ENCODE measurements at regions not wholly inside any gene's neighbourhood (a gene's known extent, or its start where the extent isn't known, plus 50 kb on each side); places are given as distances from the start of the nearest gene placed in this dataset.

GRCh38 chr3:127038923-127039581 lies 56.1 kb downstream of the PLXNA1 start:
- peak in 2 of 4 donors; percentile 19 to 61 for DNase-seq
- no peak overlapping the region for H3K4me3 ChIP-seq
- peaks cover 11 to 12% of the 10 kb centered on the region in 2 donors for H3K4me1 ChIP-seq
- TF ChIP-seq, protein P1, sequence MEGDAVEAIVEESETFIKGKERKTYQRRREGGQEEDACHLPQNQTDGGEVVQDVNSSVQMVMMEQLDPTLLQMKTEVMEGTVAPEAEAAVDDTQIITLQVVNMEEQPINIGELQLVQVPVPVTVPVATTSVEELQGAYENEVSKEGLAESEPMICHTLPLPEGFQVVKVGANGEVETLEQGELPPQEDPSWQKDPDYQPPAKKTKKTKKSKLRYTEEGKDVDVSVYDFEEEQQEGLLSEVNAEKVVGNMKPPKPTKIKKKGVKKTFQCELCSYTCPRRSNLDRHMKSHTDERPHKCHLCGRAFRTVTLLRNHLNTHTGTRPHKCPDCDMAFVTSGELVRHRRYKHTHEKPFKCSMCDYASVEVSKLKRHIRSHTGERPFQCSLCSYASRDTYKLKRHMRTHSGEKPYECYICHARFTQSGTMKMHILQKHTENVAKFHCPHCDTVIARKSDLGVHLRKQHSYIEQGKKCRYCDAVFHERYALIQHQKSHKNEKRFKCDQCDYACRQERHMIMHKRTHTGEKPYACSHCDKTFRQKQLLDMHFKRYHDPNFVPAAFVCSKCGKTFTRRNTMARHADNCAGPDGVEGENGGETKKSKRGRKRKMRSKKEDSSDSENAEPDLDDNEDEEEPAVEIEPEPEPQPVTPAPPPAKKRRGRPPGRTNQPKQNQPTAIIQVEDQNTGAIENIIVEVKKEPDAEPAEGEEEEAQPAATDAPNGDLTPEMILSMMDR (IDR thresholded peaks at IDR 0.05): no peak
- no peak for ATAC-seq
- no peaks in the 10 kb centered on the region for H3K27me3 ChIP-seq
- H3K9me3 ChIP-seq: no peaks in the 10 kb centered on the region
- intact Hi-C loops (cut with DNase I): no loop called here
- no peak overlapping the region for H3K27ac ChIP-seq
- H3K36me3 ChIP-seq: peaks cover 0 to 8% of the 10 kb centered on the region in 2 donors

DNA sequence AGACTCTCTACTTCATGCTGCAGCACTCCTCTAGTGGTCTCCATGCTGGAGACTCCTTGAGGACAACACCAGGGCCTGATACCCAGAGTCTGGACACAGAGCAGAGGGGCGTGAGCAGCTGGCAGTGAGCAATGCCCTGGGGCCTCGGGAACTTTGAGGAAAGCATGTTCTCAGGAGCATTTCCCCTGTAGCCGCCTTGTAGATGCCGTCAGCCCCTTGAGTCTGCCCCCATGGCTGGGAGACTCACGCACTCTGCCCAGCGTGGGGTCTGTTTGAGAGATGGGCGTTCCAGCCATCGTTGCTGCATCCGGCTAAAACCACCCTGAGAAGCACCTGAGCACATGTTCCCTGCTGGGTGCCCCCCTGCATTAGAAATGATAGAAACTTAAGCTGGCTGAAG lies 56.8 kb downstream of the PLXNA1 start:
- Histone ChIP-seq H3K27ac (no peak overlapping the region), H3K4me3 (no peak overlapping the region), H3K4me1 (peaks cover 11 to 14% of the 10 kb centered on the region in 2 donors), H3K36me3 (peaks cover 0 to under 1% of the 10 kb centered on the region in 2 donors), H3K9me3 (no peaks in the 10 kb centered on the region), H3K27me3 (no peaks in the 10 kb centered on the region)
- TF ChIP-seq, protein P1 (IDR thresholded peaks at IDR 0.05): no peak
- intact Hi-C loops (cut with DNase I): no loop called here
- ATAC-seq (no peak), DNase-seq (peak in 2 of 4 donors; percentile 24 to 65)

DNA sequence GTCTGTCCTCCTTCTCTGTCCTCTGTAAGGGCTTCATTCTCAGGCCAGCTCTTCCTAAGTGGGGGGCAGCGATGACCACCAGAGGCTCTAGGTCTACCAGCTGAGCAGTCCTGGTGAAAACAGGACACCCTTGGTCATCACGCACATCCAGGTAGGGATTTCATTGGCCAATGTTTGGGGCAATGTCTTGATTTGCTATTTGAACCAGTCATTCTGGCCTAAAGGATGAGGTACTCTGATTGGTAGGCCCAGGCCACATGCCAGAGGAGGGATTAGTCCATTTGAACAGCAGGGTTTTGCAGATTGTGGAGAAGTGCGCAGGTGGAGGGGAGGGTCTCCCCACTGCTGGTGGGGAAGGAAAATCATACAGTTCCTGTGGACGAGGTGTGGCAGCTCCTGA lies 57.3 kb downstream of the PLXNA1 start:
- Histone ChIP-seq H3K9me3 (no peaks in the 10 kb centered on the region), H3K4me3 (no peak overlapping the region), H3K4me1 (peaks cover 9 to 12% of the 10 kb centered on the region in 2 donors), H3K36me3 (no peaks in the 10 kb centered on the region), H3K27ac (no peak overlapping the region), H3K27me3 (no peaks in the 10 kb centered on the region)
- intact Hi-C loops (cut with DNase I): no loop called here
- peak in 1 of 4 donors; percentile 13 for DNase-seq
- ATAC-seq: no peak
- TF ChIP-seq, protein P1 (IDR thresholded peaks at IDR 0.05): no peak

DNA sequence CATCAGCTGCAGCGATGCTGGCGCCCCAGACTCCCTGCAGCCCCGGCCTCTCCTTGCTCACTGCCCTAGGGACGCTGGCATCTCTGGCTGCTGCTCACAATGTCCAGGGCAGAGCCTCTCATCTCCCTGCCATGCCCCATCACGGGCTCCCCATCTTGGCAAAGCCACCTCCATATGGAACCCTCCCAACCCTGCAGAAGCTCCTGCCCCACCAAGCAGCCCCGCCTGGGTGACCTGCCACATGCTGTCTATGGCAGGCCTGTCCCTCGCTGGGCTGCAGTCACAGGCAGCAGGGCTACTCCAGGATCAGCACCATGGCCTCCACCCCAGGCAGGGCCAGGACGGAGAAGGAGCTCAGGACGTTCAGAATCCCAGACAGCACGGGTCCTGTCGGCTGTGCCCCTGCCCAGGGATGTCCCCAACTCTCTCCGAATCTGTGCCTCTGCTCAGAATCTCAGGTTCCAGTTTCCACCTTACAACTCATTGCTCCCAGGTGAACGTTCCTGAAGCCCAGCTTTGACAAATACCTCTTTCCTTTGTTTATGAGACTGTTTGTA lies 58.4 kb downstream of the PLXNA1 start:
- H3K27ac ChIP-seq: no peak overlapping the region
- TF ChIP-seq, protein P1 (IDR thresholded peaks at IDR 0.05): no peak
- H3K9me3 ChIP-seq: no peaks in the 10 kb centered on the region
- no peak for ATAC-seq
- no peak overlapping the region for H3K4me3 ChIP-seq
- H3K36me3 ChIP-seq: no peaks in the 10 kb centered on the region
- DNase-seq: peak in 2 of 4 donors; percentile 26 to 77
- intact Hi-C loops (cut with DNase I): no loop called here
- H3K27me3 ChIP-seq: no peaks in the 10 kb centered on the region
- peaks cover 0 to 9% of the 10 kb centered on the region in 2 donors for H3K4me1 ChIP-seq

DNA sequence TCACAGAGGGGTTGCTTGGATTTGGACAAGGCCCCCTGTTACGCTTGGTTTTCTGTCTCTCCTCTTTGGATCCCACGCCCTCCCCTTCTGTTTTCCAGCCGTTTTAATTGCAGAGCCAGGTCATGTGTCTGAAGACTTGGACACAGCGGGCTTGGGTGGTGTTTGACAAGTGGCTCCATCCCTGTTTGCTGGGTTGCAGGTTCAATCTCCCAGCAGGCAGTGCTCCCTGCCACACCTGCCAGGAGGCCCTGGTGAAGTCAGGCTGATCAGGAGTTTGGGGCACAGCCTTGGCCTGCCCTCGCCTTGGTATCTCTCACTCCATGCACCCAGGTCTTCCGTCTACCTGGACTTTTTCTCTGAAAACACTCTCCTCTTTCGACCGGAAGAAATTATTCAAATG lies 59.0 kb downstream of the PLXNA1 start:
- intact Hi-C loops (cut with DNase I): no loop called here
- TF ChIP-seq, protein P1 (IDR thresholded peaks at IDR 0.05): no peak
- ATAC-seq (no peak), DNase-seq (peak in 2 of 4 donors; percentile 17 to 50)
- no peaks in the 10 kb centered on the region for H3K27me3 ChIP-seq
- H3K9me3 ChIP-seq: no peaks in the 10 kb centered on the region
- no peak overlapping the region for H3K27ac ChIP-seq
- H3K4me3 ChIP-seq: no peak overlapping the region
- no peaks in the 10 kb centered on the region for H3K36me3 ChIP-seq
- peaks cover 0 to 9% of the 10 kb centered on the region in 2 donors for H3K4me1 ChIP-seq

Data from left lung (tissue), 4 donors.